GM12878 (cell line): ENCODE measurements at regions not wholly inside any gene's neighbourhood (a gene's known extent, or its start where the extent isn't known, plus 50 kb on each side); places are given as distances from the start of the nearest gene placed in this dataset.

ENCODE experiments used
- CEBPB ChIP-seq, 2 experiments: fragments of 150-350 bp in 1 of 2; IDR thresholded peaks; 2 replicates each; pipeline ENCODE4 v1.6.1; 2012 to 2014; ENCODE audit warnings: low read depth in 2 of 2, low read length in 2 of 2, borderline replicate concordance in 1 of 2, inconsistent platforms in 1 of 2
- JUNB ChIP-seq: IDR thresholded peaks from 2 replicates; pipeline ENCODE4 v1.6.1; 2016; ENCODE audit warnings: antibody characterized with exemption, mild to moderate bottlenecking
- POLR2A ChIP-seq: IDR thresholded peaks from 2 replicates; pipeline ENCODE4 v1.6.1; 2011; ENCODE audit warnings: low read depth, mild to moderate bottlenecking, low read length
- POLR2AphosphoS5 ChIP-seq: IDR thresholded peaks from 2 replicates; pipeline ENCODE4 v1.6.1; 2011; ENCODE audit warnings: mild to moderate bottlenecking, low read length, inconsistent platforms
- YBX1 ChIP-seq: fragments of 450-650 bp; IDR thresholded peaks from 2 replicates; pipeline ENCODE4 v1.6.1; 2016; ENCODE audit warnings: antibody characterized with exemption
- ZNF274 ChIP-seq: IDR thresholded peaks from one replicate; pipeline ENCODE4 v1.8.0; 2011; ENCODE audit not compliant: insufficient read length, insufficient read depth

GRCh38 chr2:16319551-16320121 is 346.0 kb downstream of the CYRIA start:
- no peak for TF ChIP-seq JUNB
- no peak for TF ChIP-seq POLR2AphosphoS5
- TF ChIP-seq POLR2A: no peak
- TF ChIP-seq CEBPB (IDR thresholded peaks at IDR 0.05; ENCODE audit: borderline replicate concordance in 1 of 2, low read depth in 2 of 2, low read length in 2 of 2): no peak
- TF ChIP-seq ZNF274: no peak
- no peak for TF ChIP-seq YBX1
